ENCODE measurements at regions not wholly inside any gene's neighbourhood (a gene's known extent, or its start where the extent isn't known, plus 50 kb on each side); places are given as distances from the start of the nearest gene placed in this dataset.

DNA sequence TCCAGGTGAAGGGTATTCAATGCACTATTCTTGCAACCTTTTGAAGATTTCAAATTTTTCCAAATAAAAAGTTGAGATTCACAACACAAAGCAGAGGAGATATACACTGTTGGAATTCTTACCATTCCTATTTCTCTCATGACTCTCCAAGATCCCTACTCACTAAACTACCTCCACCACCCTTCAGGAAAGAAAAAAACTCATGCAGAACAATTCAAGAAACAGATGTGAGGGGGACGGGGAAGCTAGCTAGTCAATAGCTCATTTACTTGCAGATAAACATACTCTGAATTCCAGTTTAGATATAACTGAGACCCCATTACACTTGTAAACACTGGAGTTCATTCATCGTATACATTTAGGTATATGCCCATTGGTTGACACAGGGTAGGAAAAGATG lies 90.0 kb upstream of the SERP2 start:
- H3K9me3 ChIP-seq (ENCODE audit: control insufficient read depth, insufficient read depth, low read depth, low read length): no peaks in the 10 kb centered on the region
- no peak for TF ChIP-seq SALL2 (tag by site-specific recombination; IDR thresholded peaks at IDR 0.05; ENCODE audit: borderline replicate concordance)
- TF ChIP-seq ZNF624 (tag by site-specific recombination; IDR thresholded peaks at IDR 0.05): no peak
- no peak for TF ChIP-seq ZBTB21 (tag by site-specific recombination; IDR thresholded peaks at IDR 0.05)
- TF ChIP-seq TRIM28 (IDR thresholded peaks at IDR 0.05; ENCODE audit: borderline replicate concordance, low read length): no peak
- no peak for TF ChIP-seq SP2 (tag by site-specific recombination; IDR thresholded peaks at IDR 0.05)
- TF ChIP-seq ZNF24 (tag by site-specific recombination; IDR thresholded peaks at IDR 0.05): no peak
- TF ChIP-seq ZNF280C (tag by site-specific recombination; IDR thresholded peaks at IDR 0.05): no peak
- no peak for TF ChIP-seq ZNF239 (tag by site-specific recombination; IDR thresholded peaks at IDR 0.05)
- TF ChIP-seq TSHZ1 (tag by site-specific recombination; IDR thresholded peaks at IDR 0.05; ENCODE audit: borderline replicate concordance): no peak
- TF ChIP-seq, protein P1, sequence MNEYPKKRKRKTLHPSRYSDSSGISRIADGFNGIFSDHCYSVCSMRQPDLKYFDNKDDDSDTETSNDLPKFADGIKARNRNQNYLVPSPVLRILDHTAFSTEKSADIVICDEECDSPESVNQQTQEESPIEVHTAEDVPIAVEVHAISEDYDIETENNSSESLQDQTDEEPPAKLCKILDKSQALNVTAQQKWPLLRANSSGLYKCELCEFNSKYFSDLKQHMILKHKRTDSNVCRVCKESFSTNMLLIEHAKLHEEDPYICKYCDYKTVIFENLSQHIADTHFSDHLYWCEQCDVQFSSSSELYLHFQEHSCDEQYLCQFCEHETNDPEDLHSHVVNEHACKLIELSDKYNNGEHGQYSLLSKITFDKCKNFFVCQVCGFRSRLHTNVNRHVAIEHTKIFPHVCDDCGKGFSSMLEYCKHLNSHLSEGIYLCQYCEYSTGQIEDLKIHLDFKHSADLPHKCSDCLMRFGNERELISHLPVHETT (tag by site-specific recombination; IDR thresholded peaks at IDR 0.05): no peak
- TF ChIP-seq ZNF391 (tag by site-specific recombination; IDR thresholded peaks at IDR 0.05; ENCODE audit: borderline replicate concordance, low read depth): no peak
- TF ChIP-seq ZNF776 (tag by site-specific recombination; IDR thresholded peaks at IDR 0.05; ENCODE audit: borderline replicate concordance): no peak
- TF ChIP-seq ZNF792 (tag by site-specific recombination; IDR thresholded peaks at IDR 0.05): no peak
- no peak for TF ChIP-seq EGR2 (tag by site-specific recombination; IDR thresholded peaks at IDR 0.05; ENCODE audit: low read depth)
- TF ChIP-seq ZNF596 (tag by site-specific recombination; IDR thresholded peaks at IDR 0.05): no peak
- TF ChIP-seq ZFHX2 (tag by site-specific recombination; conservative IDR thresholded peaks at IDR 0.05): no peak
- no peak for TF ChIP-seq ZNF248 (tag by site-specific recombination; IDR thresholded peaks at IDR 0.05)
- TF ChIP-seq ZNF121 (tag by site-specific recombination; IDR thresholded peaks at IDR 0.05): no peak
- no peak overlapping the region for H3K27ac ChIP-seq (ENCODE audit: extremely low read depth, low read depth, low read length)
- H3K4me1 ChIP-seq (ENCODE audit: control insufficient read depth, insufficient read depth, low read length): no peaks in the 10 kb centered on the region
- no peak overlapping the region for H3K4me3 ChIP-seq (ENCODE audit: low read depth, low read length)
- POLR2A ChIA-PET: no interaction called here
- no peaks in the 10 kb centered on the region for H3K36me3 ChIP-seq (ENCODE audit: control insufficient read depth in 2 of 2, insufficient read depth in 1 of 2, low read length in 2 of 2)
- CTCF ChIA-PET: interaction anchor here (0.6 kb wide), 1 partner anchor 97 kb away, joined by 3 read pairs; no protein-coding TSS in a partner anchor

DNA sequence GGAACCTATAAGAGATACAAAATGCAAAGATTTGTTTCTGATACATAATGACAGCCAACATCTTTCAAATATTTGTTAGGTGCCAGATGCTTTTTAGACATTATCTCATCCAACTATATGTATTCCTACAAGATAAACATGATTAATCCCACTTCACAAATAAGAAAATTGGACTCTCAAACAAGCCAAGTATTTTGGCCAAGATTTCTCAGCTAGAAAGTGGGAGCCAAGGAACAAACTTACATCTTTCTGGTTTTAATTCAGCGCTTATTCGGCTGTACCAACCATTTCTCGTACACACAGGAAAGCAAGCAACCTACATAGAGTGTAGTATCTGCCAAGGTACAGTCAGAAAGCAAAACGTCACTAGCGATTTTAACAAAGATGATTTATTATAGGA lies 85.7 kb upstream of the SERP2 start:
- CTCF ChIA-PET: no interaction called here
- Histone ChIP-seq H3K4me3 (ENCODE audit: low read depth, low read length) (no peak overlapping the region), H3K36me3 (ENCODE audit: control insufficient read depth in 2 of 2, insufficient read depth in 1 of 2, low read length in 2 of 2) (no peaks in the 10 kb centered on the region), H3K4me1 (ENCODE audit: control insufficient read depth, insufficient read depth, low read length) (no peaks in the 10 kb centered on the region), H3K9me3 (ENCODE audit: control insufficient read depth, insufficient read depth, low read depth, low read length) (no peaks in the 10 kb centered on the region), H3K27ac (ENCODE audit: extremely low read depth, low read depth, low read length) (no peak overlapping the region)
- no peak for TF ChIP-seq ZNF664 (tag by site-specific recombination; IDR thresholded peaks at IDR 0.05)
- POLR2A ChIA-PET: no interaction called here
